ENCODE measurements at regions not wholly inside any gene's neighbourhood (a gene's known extent, or its start where the extent isn't known, plus 50 kb on each side); places are given as distances from the start of the nearest gene placed in this dataset.

- TF ChIP-seq CTCF (conservative IDR thresholded peaks at IDR 0.05; ENCODE audit: low read depth, low read length) = no peak
- TF ChIP-seq RCOR1 (IDR thresholded peaks at IDR 0.05; ENCODE audit: insufficient replicate concordance, low read length) = no peak
- TF ChIP-seq POLR2A (IDR thresholded peaks at IDR 0.05; ENCODE audit: low read depth, low read length) = no peak
- TF ChIP-seq, protein P1, sequence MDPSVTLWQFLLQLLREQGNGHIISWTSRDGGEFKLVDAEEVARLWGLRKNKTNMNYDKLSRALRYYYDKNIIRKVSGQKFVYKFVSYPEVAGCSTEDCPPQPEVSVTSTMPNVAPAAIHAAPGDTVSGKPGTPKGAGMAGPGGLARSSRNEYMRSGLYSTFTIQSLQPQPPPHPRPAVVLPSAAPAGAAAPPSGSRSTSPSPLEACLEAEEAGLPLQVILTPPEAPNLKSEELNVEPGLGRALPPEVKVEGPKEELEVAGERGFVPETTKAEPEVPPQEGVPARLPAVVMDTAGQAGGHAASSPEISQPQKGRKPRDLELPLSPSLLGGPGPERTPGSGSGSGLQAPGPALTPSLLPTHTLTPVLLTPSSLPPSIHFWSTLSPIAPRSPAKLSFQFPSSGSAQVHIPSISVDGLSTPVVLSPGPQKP (IDR thresholded peaks at IDR 0.05; ENCODE audit: borderline replicate concordance, low read depth, low read length) = no peak
- TF ChIP-seq MXI1 (IDR thresholded peaks at IDR 0.05; ENCODE audit: borderline replicate concordance, low read depth, low read length) = no peak
Observed at GRCh38 chr16:73955702-73956101, 340.9 kb upstream of the PSMD7 start.
